ENCODE measurements at regions not wholly inside any gene's neighbourhood (a gene's known extent, or its start where the extent isn't known, plus 50 kb on each side); places are given as distances from the start of the nearest gene placed in this dataset.

GRCh38 chr6:98634569-98634968 is 199.8 kb upstream of the POU3F2 start:
- no peaks in the 10 kb centered on the region for H3K4me1 ChIP-seq (ENCODE audit: control insufficient read depth, insufficient read depth, low read length)
- RAD21 ChIA-PET (ENCODE audit: unreplicated experiment), result no interaction called here
- no peak overlapping the region for H2AFZ ChIP-seq (ENCODE audit: control insufficient read depth, low read depth, low read length)
- in situ Hi-C loops (cut with MboI), result no loop called here
- TF ChIP-seq SMAD1 (IDR thresholded peaks at IDR 0.05; ENCODE audit: low read depth, partially characterized antibody) (no peak), EZH2 (IDR thresholded peaks at IDR 0.05; ENCODE audit: borderline replicate concordance, control insufficient read depth, low read depth, low read length) (no peak), TARDBP (IDR thresholded peaks at IDR 0.05; ENCODE audit: borderline replicate concordance) (no peak), CTCF (IDR thresholded peaks at IDR 0.05 in 2 of 3, conservative IDR thresholded peaks at IDR 0.05 in 1 of 3; ENCODE audit: control insufficient read depth in 2 of 3, extremely low read depth in 1 of 3, insufficient read depth in 1 of 3, low read depth in 3 of 3, low read length in 3 of 3) (no peak)
- POLR2A ChIA-PET, result no interaction called here
- no peak overlapping the region for H3K9ac ChIP-seq (ENCODE audit: control insufficient read depth, insufficient read depth, low read length)
- no peak for FAIRE-seq
- intact Hi-C loops (cut with micrococcal nuclease; ENCODE audit: unreplicated experiment), result no loop called here
- no peaks in the 10 kb centered on the region for H3K9me3 ChIP-seq (replicated peaks; ENCODE audit: control insufficient read depth, insufficient read depth, low read length)
- BruUV-seq (replicated peaks), result no TSS peak
- H3K27ac ChIP-seq (ENCODE audit: control insufficient read depth, insufficient read depth), result no peak overlapping the region
- H3K4me3 ChIP-seq, result no peak overlapping the region
- no peak for ATAC-seq
- no peak overlapping the region for H3K4me2 ChIP-seq (ENCODE audit: control insufficient read depth, insufficient read depth)
- CTCF ChIA-PET, result no interaction called here
- H3K36me3 ChIP-seq (ENCODE audit: control insufficient read depth in 2 of 2, insufficient read depth in 2 of 2, low read length in 1 of 2), result no peaks in the 10 kb centered on the region
- no peaks in the 10 kb centered on the region for H4K20me1 ChIP-seq (ENCODE audit: control insufficient read depth, insufficient read depth)
- no peaks in the 10 kb centered on the region for H3K79me2 ChIP-seq (ENCODE audit: control insufficient read depth, insufficient read depth, low read length)
- 26% methylated on average over 3 of the region's 3 CpGs for WGBS (ENCODE audit: insufficient coverage, insufficient replicate concordance, low lambda C conversion rate, missing lambda C conversion rate)
- no peak for DNase-seq (ENCODE audit: low read depth, low spot score)
- SMC1A ChIA-PET (ENCODE audit: uncharacterized antibody, unreplicated experiment), result no interaction called here
- no peaks in the 10 kb centered on the region for H3K27me3 ChIP-seq (replicated peaks in 1 of 2; ENCODE audit: control insufficient read depth in 2 of 2, insufficient read depth in 2 of 2, low read length in 1 of 2)

- ATAC-seq, result no peak
- CTCF ChIA-PET, result no interaction called here
- in situ Hi-C loops (cut with MboI) (no loop called here), intact Hi-C loops (cut with micrococcal nuclease; ENCODE audit: unreplicated experiment) (no loop called here)
- DNase-seq (ENCODE audit: low read depth, low spot score), result no peak
- no TSS peak for BruUV-seq (replicated peaks)
- FAIRE-seq, result no peak
- RAD21 ChIA-PET (ENCODE audit: unreplicated experiment), result no interaction called here
- H3K79me2 ChIP-seq (ENCODE audit: control insufficient read depth, insufficient read depth, low read length), result no peaks in the 10 kb centered on the region
- H4K20me1 ChIP-seq (ENCODE audit: control insufficient read depth, insufficient read depth), result no peaks in the 10 kb centered on the region
- H3K9me3 ChIP-seq (replicated peaks; ENCODE audit: control insufficient read depth, insufficient read depth, low read length), result no peaks in the 10 kb centered on the region
- POLR2A ChIA-PET, result no interaction called here
- 42% methylated on average over 2 of the region's 2 CpGs for WGBS (ENCODE audit: insufficient coverage, insufficient replicate concordance, low lambda C conversion rate, missing lambda C conversion rate)
- H3K27me3 ChIP-seq (replicated peaks in 1 of 2; ENCODE audit: control insufficient read depth in 2 of 2, insufficient read depth in 2 of 2, low read length in 1 of 2), result no peaks in the 10 kb centered on the region
- no peaks in the 10 kb centered on the region for H3K36me3 ChIP-seq (ENCODE audit: control insufficient read depth in 2 of 2, insufficient read depth in 2 of 2, low read length in 1 of 2)
- no peak overlapping the region for H3K4me2 ChIP-seq (ENCODE audit: control insufficient read depth, insufficient read depth)
- SMC1A ChIA-PET (ENCODE audit: uncharacterized antibody, unreplicated experiment), result no interaction called here
- no peaks in the 10 kb centered on the region for H3K4me1 ChIP-seq (ENCODE audit: control insufficient read depth, insufficient read depth, low read length)
- H3K4me3 ChIP-seq, result no peak overlapping the region
- H3K9ac ChIP-seq (ENCODE audit: control insufficient read depth, insufficient read depth, low read length), result no peak overlapping the region
- no peak overlapping the region for H2AFZ ChIP-seq (ENCODE audit: control insufficient read depth, low read depth, low read length)
- TF ChIP-seq RFX5 (IDR thresholded peaks at IDR 0.05; ENCODE audit: low read depth, low read length) (no peak), ASH2L (IDR thresholded peaks at IDR 0.05; ENCODE audit: borderline replicate concordance, low read depth) (no peak), EGR1 (IDR thresholded peaks at IDR 0.05; ENCODE audit: borderline replicate concordance in 1 of 2, low read depth in 2 of 2, low read length in 2 of 2) (no peak), HCFC1 (IDR thresholded peaks at IDR 0.05; ENCODE audit: low read length) (no peak), NBN (IDR thresholded peaks at IDR 0.05) (no peak), POLR2A (IDR thresholded peaks at IDR 0.05; ENCODE audit: low read depth, low read length) (no peak), SUZ12 (IDR thresholded peaks at IDR 0.05; ENCODE audit: unreplicated experiment) (no peak), TAF1 (IDR thresholded peaks at IDR 0.05; ENCODE audit: borderline replicate concordance, low read depth, low read length) (no peak)
- H3K27ac ChIP-seq (ENCODE audit: control insufficient read depth, insufficient read depth), result no peak overlapping the region
Measured at GRCh38 chr6:98635191-98635590, 199.2 kb upstream of the POU3F2 start.

Data from GM12878 (cell line).